ENCODE measurements at regions not wholly inside any gene's neighbourhood (a gene's known extent, or its start where the extent isn't known, plus 50 kb on each side); places are given as distances from the start of the nearest gene placed in this dataset.

- TF ChIP-seq REST (IDR thresholded peaks at IDR 0.05) (no peak), CTCF (IDR thresholded peaks at IDR 0.05) (no peak), POLR2A (IDR thresholded peaks at IDR 0.05; ENCODE audit: low read length) (no peak), BCL3 (IDR thresholded peaks at IDR 0.05) (no peak), CEBPB (IDR thresholded peaks at IDR 0.05) (no peak), POLR2AphosphoS2 (conservative IDR thresholded peaks at IDR 0.05; ENCODE audit: low read length) (no peak), PBX3 (IDR thresholded peaks at IDR 0.05) (no peak), MYC (IDR thresholded peaks at IDR 0.05; ENCODE audit: borderline replicate concordance, low read length) (no peak), SMC3 (IDR thresholded peaks at IDR 0.05) (no peak), BHLHE40 (IDR thresholded peaks at IDR 0.05; ENCODE audit: low read depth, low read length) (no peak), TP53 (CRISPR knock-in tag; IDR thresholded peaks at IDR 0.05) (no peak), MAFK (IDR thresholded peaks at IDR 0.05; ENCODE audit: partially characterized antibody) (no peak), EHMT2 (IDR thresholded peaks at IDR 0.05; ENCODE audit: low read depth) (no peak), RAD21 (conservative IDR thresholded peaks at IDR 0.05 in 1 of 2, IDR thresholded peaks at IDR 0.05 in 1 of 2) (no peak)
Measured at GRCh38 chr13:67725999-67726398, 495.9 kb upstream of the PCDH9 start.
